DMS153 (cell line): ENCODE measurements at regions not wholly inside any gene's neighbourhood (a gene's known extent, or its start where the extent isn't known, plus 50 kb on each side); places are given as distances from the start of the nearest gene placed in this dataset.
"Not testable (repeated sequence)": the region's sequence is repeated elsewhere in the genome, so short reads cannot be mapped to it uniquely, and the experiment has no call there.

ENCODE experiments used
- DNase-seq: peaks from one replicate; lab custom pipeline; 2025; lab: John Stamatoyannopoulos, UW

- no peak for DNase-seq
These were observed 500.6 kb downstream of the KIF4B start for GRCh38 chr5:155514105-155514563.

- no peak for DNase-seq
These were observed 509.0 kb downstream of the KIF4B start for GRCh38 chr5:155522540-155522939.

- no peak for DNase-seq
These were observed 515.8 kb downstream of the KIF4B start for GRCh38 chr5:155529362-155529761.

- DNase-seq: no peak
These were observed 516.5 kb downstream of the KIF4B start for GRCh38 chr5:155530046-155530445.

- DNase-seq: no peak
These were observed 519.2 kb downstream of the KIF4B start for GRCh38 chr5:155532621-155533311.

GRCh38 chr5:155540000-155540595 is 526.5 kb downstream of the KIF4B start:
- peak; percentile 66 for DNase-seq

- peak; percentile 39 for DNase-seq
These were observed 532.5 kb downstream of the KIF4B start for GRCh38 chr5:155546075-155546474.

- no peak for DNase-seq
These were observed 540.9 kb downstream of the KIF4B start for GRCh38 chr5:155554500-155554899.

- DNase-seq: no peak
These were observed 542.7 kb downstream of the KIF4B start for GRCh38 chr5:155556222-155556621.

GRCh38 chr5:155556700-155557099 is 543.1 kb downstream of the KIF4B start:
- DNase-seq: no peak

GRCh38 chr5:155562158-155562557 is 548.6 kb downstream of the KIF4B start:
- no peak for DNase-seq

- DNase-seq: no peak
These were observed 551.0 kb downstream of the KIF4B start for GRCh38 chr5:155564541-155564940.

- no peak for DNase-seq
These were observed 562.3 kb downstream of the KIF4B start for GRCh38 chr5:155575861-155576260.

GRCh38 chr5:155586808-155587207 is 573.3 kb downstream of the KIF4B start:
- DNase-seq: not testable (repeated sequence)

GRCh38 chr5:155587458-155587857 is 573.9 kb downstream of the KIF4B start:
- DNase-seq: peak; percentile 31

- DNase-seq: no peak
These were observed 577.7 kb downstream of the KIF4B start for GRCh38 chr5:155591273-155591672.

- no peak for DNase-seq
These were observed 580.7 kb downstream of the KIF4B start for GRCh38 chr5:155594270-155594669.

- no peak for DNase-seq
These were observed 582.2 kb downstream of the KIF4B start for GRCh38 chr5:155595791-155596190.

- no peak for DNase-seq
These were observed 585.0 kb downstream of the KIF4B start for GRCh38 chr5:155598552-155598951.

- peak; percentile 84 for DNase-seq
These were observed 592.4 kb downstream of the KIF4B start for GRCh38 chr5:155605920-155606319.

- DNase-seq: no peak
These were observed 603.3 kb downstream of the KIF4B start for GRCh38 chr5:155616779-155617392.

GRCh38 chr5:155619688-155620087 is 606.1 kb downstream of the KIF4B start:
- DNase-seq: no peak

GRCh38 chr5:155620821-155621410 is 607.4 kb downstream of the KIF4B start:
- DNase-seq: no peak
